Tibial nerve (tissue), 4 donors: ENCODE measurements at regions not wholly inside any gene's neighbourhood (a gene's known extent, or its start where the extent isn't known, plus 50 kb on each side); places are given as distances from the start of the nearest gene placed in this dataset.
"Not testable (repeated sequence)": the region's sequence is repeated elsewhere in the genome, so short reads cannot be mapped to it uniquely, and the experiment has no call there.

ENCODE experiments used
- DNase-seq, 2 donors: peaks; one replicate each; pipeline ENCODE4 v3.0.0-alpha.2; 2019; ENCODE audit warnings: low spot score in 2 of 2
- H3K27ac ChIP-seq, 4 donors: fragments of 200-600 bp; sonication (generic) in 3 of 4; one replicate each; pipeline ENCODE4 v1.5.1; 2017 to 2019; ENCODE audit warnings: mild to moderate bottlenecking in 1 of 4
- H3K27me3 ChIP-seq, 2 donors: fragments of 200-600 bp; sonication (generic) in 1 of 2; one replicate each; pipeline versions ENCODE4 v1.5.1 to v1.6.0; 2017 to 2019
- H3K36me3 ChIP-seq, 3 donors: fragments of 200-600 bp; sonication (generic); one replicate each; pipeline ENCODE4 v1.5.1; 2018 to 2019
- H3K4me1 ChIP-seq, 4 donors: fragments of 200-600 bp; sonication (generic) in 3 of 4; one replicate each; pipeline ENCODE4 v1.5.1; 2017 to 2019
- H3K4me3 ChIP-seq, 4 donors: fragments of 200-600 bp; sonication (generic) in 3 of 4; one replicate each; pipeline ENCODE4 v1.5.1; 2017 to 2019; ENCODE audit warnings: mild to moderate bottlenecking in 1 of 4, moderate library complexity in 1 of 4
- H3K9me3 ChIP-seq, 4 donors: fragments of 200-600 bp; sonication (generic) in 3 of 4; one replicate each; pipeline ENCODE4 v1.5.1; 2017 to 2019
- CTCF ChIP-seq, 5 experiments: fragments of 200-600 bp in 3 of 5; fragments of 450-650 bp in 2 of 5; sonication (generic) in 3 of 5; IDR thresholded peaks; one replicate each; pipeline ENCODE4 v1.5.1; 2016 to 2019; ENCODE audit warnings: antibody characterized with exemption in 5 of 5, mild to moderate bottlenecking in 3 of 5, moderate library complexity in 2 of 5
- EP300 ChIP-seq, 2 donors: sonication (generic); formaldehyde crosslinking; IDR thresholded peaks; one replicate each; pipeline ENCODE4 v1.6.1; 2017; ENCODE audit warnings: antibody characterized with exemption in 2 of 2, mild to moderate bottlenecking in 1 of 2
- POLR2A ChIP-seq, 2 donors: fragments of 450-650 bp; IDR thresholded peaks; one replicate each; pipeline ENCODE4 v1.6.1; 2017; ENCODE audit warnings: antibody characterized with exemption in 2 of 2, mild to moderate bottlenecking in 2 of 2, moderate library complexity in 2 of 2
- WGBS, 2 donors: methylation state at CpG; one replicate each; pipeline ENCODE4 v1.1.5; 2018; 5-methylcytosine and 5-hydroxymethylcytosine counted together

GRCh38 chr14:49962621-49963020 lies 69.7 kb downstream of the ARF6 start:
- DNase-seq: no peak
- no peak for TF ChIP-seq EP300 (IDR thresholded peaks at IDR 0.05)
- TF ChIP-seq POLR2A (IDR thresholded peaks at IDR 0.05): no peak
- TF ChIP-seq CTCF (IDR thresholded peaks at IDR 0.05): no peak
- no peaks in the 10 kb centered on the region for H3K9me3 ChIP-seq
- no peaks in the 10 kb centered on the region for H3K36me3 ChIP-seq
- no peak overlapping the region for H3K27ac ChIP-seq
- H3K4me1 ChIP-seq: peaks cover 0 to 8% (median 2%) of the 10 kb centered on the region in 4 donors
- no peaks in the 10 kb centered on the region for H3K27me3 ChIP-seq
- 90 to 93% methylated on average over 6 of the region's 6 CpGs for WGBS, 2 donors
- no peak overlapping the region for H3K4me3 ChIP-seq

GRCh38 chr14:49965068-49965651 lies 72.3 kb downstream of the ARF6 start:
- H3K4me3 ChIP-seq, DNase-seq, H3K9me3 ChIP-seq, H3K27me3 ChIP-seq, H3K36me3 ChIP-seq, H3K27ac ChIP-seq: not testable (repeated sequence)
- WGBS, 2 donors: 90 to 94% methylated on average over 8 of the region's 8 CpGs
- H3K4me1 ChIP-seq: peaks cover 0 to 15% (median 7%) of the 10 kb centered on the region in 4 donors

GRCh38 chr14:49966304-49966809 lies 73.5 kb downstream of the ARF6 start:
- Histone ChIP-seq H3K36me3 (no peaks in the 10 kb centered on the region), H3K9me3 (no peaks in the 10 kb centered on the region), H3K27me3 (no peaks in the 10 kb centered on the region), H3K4me3 (no peak overlapping the region), H3K27ac (peak overlapping the region in 1 of 4 donors; percentile 6), H3K4me1 (peaks cover 0 to 24% (median 19%) of the 10 kb centered on the region in 4 donors)
- whole genome bisulfite sequencing, 2 donors: 34% methylated on average over 4 of the region's 4 CpGs
- DNase-seq: no peak
- TF ChIP-seq EP300 (IDR thresholded peaks at IDR 0.05): no peak
- no peak for TF ChIP-seq CTCF (IDR thresholded peaks at IDR 0.05)
- TF ChIP-seq POLR2A (IDR thresholded peaks at IDR 0.05): no peak

GRCh38 chr14:49966971-49967630 lies 74.2 kb downstream of the ARF6 start:
- peaks cover 0 to 31% (median 26%) of the 10 kb centered on the region in 4 donors for H3K4me1 ChIP-seq
- H3K27me3 ChIP-seq: no peaks in the 10 kb centered on the region
- H3K4me3 ChIP-seq: no peak overlapping the region
- H3K36me3 ChIP-seq: no peaks in the 10 kb centered on the region
- peak overlapping the region in 1 of 4 donors; percentile 6 for H3K27ac ChIP-seq
- WGBS, 2 donors: 95 to 96% methylated on average over 11 of the region's 11 CpGs
- DNase-seq: no peak
- no peaks in the 10 kb centered on the region for H3K9me3 ChIP-seq
- TF ChIP-seq EP300 (IDR thresholded peaks at IDR 0.05): no peak
- TF ChIP-seq CTCF (IDR thresholded peaks at IDR 0.05): no peak
- no peak for TF ChIP-seq POLR2A (IDR thresholded peaks at IDR 0.05)

- Histone ChIP-seq H3K27ac (peak overlapping the region; percentile 5 to 92 (median 84)), H3K9me3 (no peaks in the 10 kb centered on the region), H3K4me3 (no peak overlapping the region), H3K4me1 (peaks cover 0 to 55% (median 46%) of the 10 kb centered on the region in 4 donors), H3K27me3 (no peaks in the 10 kb centered on the region), H3K36me3 (no peaks in the 10 kb centered on the region)
- no peak for DNase-seq
- WGBS, 2 donors: 47% methylated on average over 5 of the region's 5 CpGs
- no peak for TF ChIP-seq CTCF (IDR thresholded peaks at IDR 0.05)
- no peak for TF ChIP-seq POLR2A (IDR thresholded peaks at IDR 0.05)
- TF ChIP-seq EP300 (IDR thresholded peaks at IDR 0.05): no peak
Measured at GRCh38 chr14:49969961-49970360, 77.1 kb downstream of the ARF6 start.
